OCI-LY7 (cell line): ENCODE measurements at regions not wholly inside any gene's neighbourhood (a gene's known extent, or its start where the extent isn't known, plus 50 kb on each side); places are given as distances from the start of the nearest gene placed in this dataset.

Source experiments
- BruUV-seq: library from RNA; stranded (reverse); fragments of 400-500 nt; replicated peaks from 2 replicates; lab custom pipeline; 2021; lab: Mats Ljungman, UMichigan
- CTCF ChIA-PET: fragments of 300-600 bp; sonication (Branson Sonifier 250); formaldehyde crosslinking; loops from one replicate; lab custom pipeline; 2022; ENCODE audit warnings: antibody characterized with exemption; ENCODE audit not compliant: unreplicated experiment; lab: Charles Lee
- POLR2A ChIA-PET: fragments of 300-600 bp; sonication (Branson Sonifier 250); formaldehyde crosslinking; loops from one replicate; lab custom pipeline; 2022; ENCODE audit warnings: antibody characterized with exemption; lab: Charles Lee
- DNase-seq: peaks from one replicate; pipeline ENCODE4 v3.0.0-alpha.2; 2015; ENCODE audit warnings: low spot score
- H2AFZ ChIP-seq: fragments of 200-600 bp; sonication (generic), shearing (Covaris generic); 2 replicates; pipeline ENCODE4 v1.6.1; 2014; ENCODE audit warnings: mild to moderate bottlenecking, antibody characterized with exemption, low read length, moderate library complexity
- H3K27ac ChIP-seq: fragments of 200-600 bp; sonication (generic); 2 replicates; pipeline ENCODE4 v1.5.1; 2014; ENCODE audit warnings: mixed run types, low read depth, mild to moderate bottlenecking, moderate library complexity, low read length, inconsistent platforms; ENCODE audit not compliant: poor library complexity, severe bottlenecking
- H3K36me3 ChIP-seq: fragments of 200-600 bp; sonication (generic); 2 replicates; pipeline ENCODE4 v1.6.1; 2014; ENCODE audit warnings: mild to moderate bottlenecking, antibody characterized with exemption, low read length, moderate library complexity, mixed read lengths; ENCODE audit not compliant: insufficient read depth
- H3K4me1 ChIP-seq: fragments of 200-600 bp; sonication (generic); 2 replicates; pipeline ENCODE4 v1.5.1; 2014; ENCODE audit warnings: mild to moderate bottlenecking, low read length; ENCODE audit not compliant: insufficient read depth, poor library complexity, severe bottlenecking
- H3K4me2 ChIP-seq: fragments of 200-600 bp; sonication (generic); 2 replicates; pipeline ENCODE4 v1.6.1; 2014; ENCODE audit warnings: mild to moderate bottlenecking, low read length
- H3K4me3 ChIP-seq: fragments of 200-600 bp; sonication (generic); 2 replicates; pipeline ENCODE4 v1.5.1; 2014; ENCODE audit warnings: mild to moderate bottlenecking, low read depth, low read length; ENCODE audit not compliant: poor library complexity, severe bottlenecking
- H3K79me2 ChIP-seq: fragments of 200-600 bp; sonication (generic); 2 replicates; pipeline ENCODE4 v1.6.1; 2016; ENCODE audit warnings: low read depth, mild to moderate bottlenecking, low read length, moderate library complexity, mixed read lengths; ENCODE audit not compliant: insufficient read depth
- H3K9me2 ChIP-seq: fragments of 200-600 bp; sonication (generic); 2 replicates; pipeline ENCODE4 v1.6.1; 2016; ENCODE audit warnings: mild to moderate bottlenecking, low read length, mixed read lengths; ENCODE audit not compliant: insufficient read depth
- H3K9me3 ChIP-seq: fragments of 200-600 bp; sonication (generic); 2 replicates; pipeline ENCODE4 v1.6.1; 2014; ENCODE audit warnings: mild to moderate bottlenecking, mixed run types, low read length, mixed read lengths
- H4K20me1 ChIP-seq: fragments of 200-600 bp; sonication (generic); 2 replicates; pipeline ENCODE4 v1.6.1; 2014; ENCODE audit warnings: mild to moderate bottlenecking, antibody characterized with exemption, low read length, moderate library complexity, mixed read lengths; ENCODE audit not compliant: insufficient read depth
- EZH2phosphoT487 ChIP-seq: fragments of 200-600 bp; sonication (generic); IDR thresholded peaks from 2 replicates; pipeline ENCODE4 v1.6.1; 2018; ENCODE audit warnings: low read depth, borderline replicate concordance, mild to moderate bottlenecking, mixed run types, antibody characterized with exemption, low read length, moderate library complexity, mixed read lengths
- intact Hi-C: fragments of 100-400 bp; cut with micrococcal nuclease; formaldehyde crosslinking; loops from one replicate; pipeline ENCODE4 v1.10.0; 2022; ENCODE audit not compliant: unreplicated experiment
- TF ChIP-seq, protein P1 (sequence below): fragments of 200-600 bp; sonication (generic); conservative IDR thresholded peaks from 2 replicates; pipeline ENCODE4 v1.5.1; 2014; ENCODE audit warnings: mild to moderate bottlenecking, antibody characterized with exemption, low read length, moderate library complexity, mixed read lengths

DNA sequence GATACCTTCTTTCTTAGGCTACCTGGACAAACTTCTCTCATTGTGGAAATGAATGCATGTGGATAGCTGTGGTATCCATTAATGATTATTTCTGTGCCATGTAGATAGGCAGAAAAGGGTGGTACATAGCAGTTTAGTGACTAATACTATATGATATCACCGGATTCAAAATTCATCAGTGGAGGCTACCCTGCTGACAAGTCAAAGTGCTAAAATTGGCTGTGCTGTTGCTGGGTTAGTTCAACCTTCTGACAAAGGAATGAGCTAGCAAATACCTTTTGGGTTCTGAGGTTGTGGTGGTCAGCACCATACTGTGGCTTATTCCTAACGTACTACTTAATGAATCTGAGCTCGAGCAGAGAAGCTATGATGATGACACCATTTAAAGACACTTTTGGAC is 109.1 kb downstream of the TFAP2B start:
- Histone ChIP-seq H4K20me1 (no peaks in the 10 kb centered on the region), H3K4me1 (no peaks in the 10 kb centered on the region), H3K27ac (no peak overlapping the region), H3K9me3 (no peaks in the 10 kb centered on the region), H2AFZ (no peak overlapping the region), H3K79me2 (no peaks in the 10 kb centered on the region), H3K36me3 (no peaks in the 10 kb centered on the region), H3K4me3 (no peak overlapping the region), H3K4me2 (no peak overlapping the region), H3K9me2 (no peaks in the 10 kb centered on the region)
- TF ChIP-seq, protein P1, sequence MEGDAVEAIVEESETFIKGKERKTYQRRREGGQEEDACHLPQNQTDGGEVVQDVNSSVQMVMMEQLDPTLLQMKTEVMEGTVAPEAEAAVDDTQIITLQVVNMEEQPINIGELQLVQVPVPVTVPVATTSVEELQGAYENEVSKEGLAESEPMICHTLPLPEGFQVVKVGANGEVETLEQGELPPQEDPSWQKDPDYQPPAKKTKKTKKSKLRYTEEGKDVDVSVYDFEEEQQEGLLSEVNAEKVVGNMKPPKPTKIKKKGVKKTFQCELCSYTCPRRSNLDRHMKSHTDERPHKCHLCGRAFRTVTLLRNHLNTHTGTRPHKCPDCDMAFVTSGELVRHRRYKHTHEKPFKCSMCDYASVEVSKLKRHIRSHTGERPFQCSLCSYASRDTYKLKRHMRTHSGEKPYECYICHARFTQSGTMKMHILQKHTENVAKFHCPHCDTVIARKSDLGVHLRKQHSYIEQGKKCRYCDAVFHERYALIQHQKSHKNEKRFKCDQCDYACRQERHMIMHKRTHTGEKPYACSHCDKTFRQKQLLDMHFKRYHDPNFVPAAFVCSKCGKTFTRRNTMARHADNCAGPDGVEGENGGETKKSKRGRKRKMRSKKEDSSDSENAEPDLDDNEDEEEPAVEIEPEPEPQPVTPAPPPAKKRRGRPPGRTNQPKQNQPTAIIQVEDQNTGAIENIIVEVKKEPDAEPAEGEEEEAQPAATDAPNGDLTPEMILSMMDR, result no peak
- no peak for TF ChIP-seq EZH2phosphoT487
- no TSS peak for BruUV-seq
- ChIA-PET CTCF (no interaction called here), POLR2A (interaction anchor here (0.5 to 0.6 kb wide), 2 partner anchors 17 to 18 kb away, joined by 3 read pairs; no protein-coding TSS in a partner anchor)
- DNase-seq, result no peak
- intact Hi-C loops, result no loop called here

DNA sequence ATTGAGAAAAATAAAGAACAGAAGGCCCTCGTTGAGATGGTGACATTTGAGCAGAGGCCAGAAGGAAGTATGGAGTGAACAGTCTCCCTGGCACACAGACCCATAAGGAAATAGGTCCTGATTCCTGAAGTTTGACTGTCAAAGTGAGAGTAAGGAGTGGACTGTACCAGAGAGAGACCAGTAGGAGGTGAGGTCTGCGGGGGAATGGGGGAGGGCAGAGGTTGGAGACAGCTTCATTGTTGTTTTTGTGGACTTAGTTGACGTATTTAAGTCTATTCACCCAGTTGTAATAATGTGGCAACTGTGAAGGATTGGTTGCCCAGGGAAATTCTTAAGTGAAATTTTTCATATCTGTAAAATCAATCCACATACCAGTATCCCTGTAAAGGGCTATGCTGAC is 110.7 kb downstream of the TFAP2B start:
- Histone ChIP-seq H3K36me3 (no peaks in the 10 kb centered on the region), H3K9me2 (no peaks in the 10 kb centered on the region), H3K4me1 (no peaks in the 10 kb centered on the region), H3K9me3 (no peaks in the 10 kb centered on the region), H3K79me2 (no peaks in the 10 kb centered on the region), H2AFZ (no peak overlapping the region), H4K20me1 (no peaks in the 10 kb centered on the region), H3K4me2 (no peak overlapping the region), H3K27ac (no peak overlapping the region), H3K4me3 (no peak overlapping the region)
- BruUV-seq, result no TSS peak
- TF ChIP-seq, protein P1, result no peak
- no peak for TF ChIP-seq EZH2phosphoT487
- POLR2A ChIA-PET, result interaction anchor here (0.7 kb wide), 2 partner anchors 244 to 910 kb away, joined by 3 to 4 read pairs; no protein-coding TSS in a partner anchor
- CTCF ChIA-PET, result no interaction called here
- DNase-seq, result no peak
- intact Hi-C loops, result no loop called here

DNA sequence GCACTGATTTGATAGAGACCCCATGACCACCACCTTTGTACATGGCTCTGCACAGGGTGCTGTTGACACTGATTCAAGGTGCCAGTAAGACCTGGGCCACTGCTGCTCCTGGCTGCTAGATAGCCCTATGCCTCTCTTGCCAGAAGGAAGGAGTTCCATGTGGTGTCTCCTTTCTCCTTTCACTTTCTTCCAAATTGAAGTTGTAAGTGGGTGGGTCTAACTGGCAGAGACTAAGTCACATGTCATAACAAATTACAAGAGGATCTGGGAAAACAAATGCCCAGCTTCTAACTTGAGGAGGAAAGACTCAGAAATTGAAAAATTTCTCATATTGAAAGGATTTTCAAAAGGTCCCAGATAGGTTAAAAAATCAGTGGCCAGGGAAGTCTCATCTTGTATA is 116.8 kb downstream of the TFAP2B start:
- H3K9me2 ChIP-seq, result no peaks in the 10 kb centered on the region
- intact Hi-C loops, result no loop called here
- H3K36me3 ChIP-seq, result no peaks in the 10 kb centered on the region
- H3K27ac ChIP-seq, result no peak overlapping the region
- H3K79me2 ChIP-seq, result no peaks in the 10 kb centered on the region
- H3K4me2 ChIP-seq, result no peak overlapping the region
- CTCF ChIA-PET, result no interaction called here
- TF ChIP-seq, protein P1, result no peak
- TF ChIP-seq EZH2phosphoT487, result no peak
- DNase-seq, result no peak
- H4K20me1 ChIP-seq, result no peaks in the 10 kb centered on the region
- POLR2A ChIA-PET, result no interaction called here
- BruUV-seq, result no TSS peak
- H3K4me1 ChIP-seq, result no peaks in the 10 kb centered on the region
- H3K9me3 ChIP-seq, result no peaks in the 10 kb centered on the region
- no peak overlapping the region for H2AFZ ChIP-seq
- no peak overlapping the region for H3K4me3 ChIP-seq
